SIG-M5 treated with dmso at 0.1 percent for 504 hours (cell line): ENCODE measurements at regions not wholly inside any gene's neighbourhood (a gene's known extent, or its start where the extent isn't known, plus 50 kb on each side); places are given as distances from the start of the nearest gene placed in this dataset.
"Not testable (repeated sequence)": the region's sequence is repeated elsewhere in the genome, so short reads cannot be mapped to it uniquely, and the experiment has no call there.

ENCODE experiments used
- DNase-seq: peaks from one replicate; lab custom pipeline; 2025; ENCODE audit not compliant: unreplicated experiment; lab: John Stamatoyannopoulos, UW

DNA sequence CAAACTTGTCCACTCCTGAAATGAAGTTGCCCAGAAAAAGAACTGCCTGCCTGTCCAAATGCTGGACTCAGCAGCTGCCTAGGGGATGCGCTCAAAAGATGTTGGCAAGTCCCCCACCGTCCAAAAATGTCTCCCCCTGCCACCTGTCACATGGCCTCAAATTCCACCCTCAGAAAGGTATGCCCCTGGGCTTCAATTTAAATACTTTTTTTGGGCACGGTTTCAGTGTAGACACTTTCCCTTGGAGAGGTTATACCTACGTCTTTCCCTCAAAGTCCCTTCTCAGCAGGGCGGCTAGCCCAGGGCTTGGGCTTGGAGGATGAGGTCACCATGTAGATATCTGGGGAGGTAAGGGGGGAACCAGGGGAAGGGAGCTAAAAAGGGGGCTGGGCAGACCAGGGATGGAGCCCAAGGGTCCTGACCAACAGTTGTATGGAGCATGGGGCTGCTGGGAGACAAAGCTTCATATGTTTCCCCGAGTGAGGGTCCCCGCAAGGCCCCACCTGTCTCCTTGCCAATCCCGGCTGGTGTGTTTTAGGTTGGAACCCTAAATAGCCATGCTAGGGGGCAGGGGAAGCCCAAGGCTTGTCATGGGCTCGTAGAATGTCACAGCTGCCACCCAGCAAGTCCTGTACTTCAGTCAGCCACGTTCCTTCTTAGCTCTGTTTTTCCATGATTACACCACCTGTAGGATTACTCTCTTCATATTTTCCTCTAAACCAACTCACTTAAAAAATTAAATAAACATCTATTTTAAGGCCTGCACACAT lies 131.2 kb upstream of the TBX3 start:
- DNase-seq, result no peak

DNA sequence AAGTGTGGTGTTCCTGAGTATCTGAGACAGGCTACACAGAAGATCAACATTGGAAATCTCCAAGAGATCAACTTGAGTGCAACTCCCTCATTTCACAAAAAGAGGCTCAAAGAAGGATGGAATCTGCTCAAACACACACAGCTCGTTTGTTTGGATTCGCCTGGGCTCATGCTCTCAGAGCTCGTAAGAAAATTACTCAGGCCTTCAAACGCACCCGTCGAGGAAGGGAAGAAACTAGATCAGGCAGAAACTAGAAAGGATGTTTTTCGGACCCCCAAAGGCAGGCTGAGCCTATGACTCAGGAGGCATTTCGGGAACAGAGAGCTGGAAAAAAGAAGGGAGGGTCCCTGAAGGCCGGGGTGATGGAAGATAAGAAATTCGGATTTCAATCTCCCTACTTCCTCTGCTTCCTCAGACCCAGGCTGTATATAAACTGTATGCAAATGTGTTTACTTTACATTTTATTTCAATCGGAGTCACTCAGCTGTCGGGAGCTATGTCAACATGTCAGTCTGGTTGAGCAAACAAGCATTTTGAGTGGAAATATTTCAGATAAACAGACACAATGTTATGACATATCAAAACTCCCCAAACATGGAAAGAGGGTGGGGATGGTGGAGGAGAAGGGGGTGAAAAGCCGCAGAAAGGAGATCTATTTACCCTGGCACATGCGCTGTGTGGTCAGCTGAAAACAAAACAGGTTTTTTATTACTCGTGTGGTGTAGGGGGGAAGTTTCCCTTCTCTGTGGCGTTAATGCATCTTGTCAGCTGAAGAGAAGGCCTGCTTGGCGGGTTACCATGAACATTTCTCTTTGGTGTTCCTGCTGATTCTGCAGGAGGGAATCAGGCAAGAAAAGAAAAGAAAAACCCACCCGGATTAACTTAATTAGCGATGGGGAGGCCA lies 129.1 kb upstream of the TBX3 start:
- peak; percentile 10 for DNase-seq

DNA sequence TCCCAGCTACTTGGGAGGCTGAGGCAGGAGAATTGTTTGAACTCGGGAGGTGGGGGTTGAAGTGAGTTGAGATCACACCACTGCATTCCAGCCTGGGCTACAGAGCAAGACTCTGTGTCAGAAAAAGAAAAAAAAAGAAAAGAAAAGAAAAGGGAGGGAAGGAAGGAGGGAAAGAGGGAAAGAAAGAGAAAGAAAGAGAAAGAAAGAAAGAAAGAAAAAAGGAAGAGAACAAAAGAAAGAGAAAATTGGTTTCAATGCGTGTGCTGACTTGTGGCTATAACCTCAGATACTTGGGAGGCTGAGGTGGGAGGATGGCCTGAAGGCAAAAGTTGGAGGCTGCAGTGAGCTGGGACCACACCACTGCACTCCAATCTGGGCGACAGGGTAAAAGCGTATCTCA lies 128.4 kb upstream of the TBX3 start:
- DNase-seq, result no peak

GRCh38 chr12:114809097-114809496 lies 125.1 kb upstream of the TBX3 start:
- DNase-seq, result no peak

DNA sequence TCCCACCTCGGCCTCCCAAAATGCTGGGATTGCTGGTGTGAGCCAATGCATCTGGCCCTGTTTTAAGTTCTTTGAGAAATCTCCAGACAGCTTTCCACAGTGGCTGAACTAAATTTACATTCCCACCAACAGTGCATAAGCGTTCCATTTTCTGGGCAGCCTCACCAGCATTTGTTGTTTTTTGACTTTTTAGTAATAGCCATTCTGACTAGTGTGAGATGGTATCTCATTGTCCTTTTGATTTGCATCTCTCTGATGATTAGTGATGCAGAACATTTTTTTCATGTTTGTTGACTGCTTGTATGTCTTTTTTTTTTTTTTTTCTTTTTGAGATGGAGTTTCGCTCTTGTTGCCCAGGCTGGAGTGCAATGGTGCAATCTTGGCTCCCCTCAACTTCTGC lies 117.4 kb upstream of the TBX3 start:
- DNase-seq, result not testable (repeated sequence)

DNA sequence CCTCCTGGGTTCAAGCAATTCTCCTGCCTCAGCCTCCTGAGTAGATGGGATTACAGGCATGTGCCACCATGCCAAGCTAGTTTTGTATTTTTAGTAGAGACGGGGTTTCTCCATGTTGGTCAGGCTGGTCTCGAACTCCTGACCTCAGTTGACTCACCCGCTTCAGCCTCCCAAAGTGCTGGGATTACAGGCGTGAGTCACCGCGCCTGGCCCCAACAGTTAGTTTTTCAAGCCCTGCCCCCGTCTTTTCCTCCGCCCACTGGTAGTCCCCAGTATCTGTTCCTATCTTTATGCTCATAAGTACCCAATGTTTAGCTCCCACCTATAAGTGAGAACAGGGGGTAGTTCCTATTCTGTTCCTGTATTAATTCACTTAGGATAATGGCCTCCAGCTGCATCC lies 116.6 kb upstream of the TBX3 start:
- peak; percentile 17 for DNase-seq

GRCh38 chr12:114799574-114800487 lies 115.9 kb upstream of the TBX3 start:
- no peak for DNase-seq

DNA sequence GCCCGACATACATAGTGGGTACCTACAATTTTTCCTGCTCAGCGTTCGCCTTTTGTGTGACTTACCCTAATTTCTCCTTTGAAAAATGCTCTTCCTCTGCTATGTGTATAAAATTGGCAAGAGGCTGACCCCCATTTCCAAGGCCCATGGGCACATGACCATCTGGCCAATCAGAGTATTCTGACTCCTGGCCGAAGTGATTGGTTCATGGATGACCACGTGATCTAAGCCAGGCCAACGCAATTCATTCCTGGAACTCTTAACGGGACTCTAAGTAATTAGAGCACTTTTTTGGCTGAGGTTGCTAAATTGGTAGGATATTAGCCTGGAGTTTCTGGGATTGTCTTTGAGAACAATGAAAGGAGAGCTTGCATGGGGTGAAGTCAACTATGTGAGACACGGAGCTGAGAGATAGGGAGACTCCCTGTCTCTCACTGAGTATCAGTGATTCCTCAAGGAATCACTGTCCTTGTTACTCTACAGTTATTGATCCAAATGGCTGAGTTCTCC lies 110.1 kb upstream of the TBX3 start:
- DNase-seq, result no peak

GRCh38 chr12:114790276-114790675 lies 106.3 kb upstream of the TBX3 start:
- DNase-seq, result no peak

GRCh38 chr12:114789821-114790220 lies 105.8 kb upstream of the TBX3 start:
- no peak for DNase-seq

DNA sequence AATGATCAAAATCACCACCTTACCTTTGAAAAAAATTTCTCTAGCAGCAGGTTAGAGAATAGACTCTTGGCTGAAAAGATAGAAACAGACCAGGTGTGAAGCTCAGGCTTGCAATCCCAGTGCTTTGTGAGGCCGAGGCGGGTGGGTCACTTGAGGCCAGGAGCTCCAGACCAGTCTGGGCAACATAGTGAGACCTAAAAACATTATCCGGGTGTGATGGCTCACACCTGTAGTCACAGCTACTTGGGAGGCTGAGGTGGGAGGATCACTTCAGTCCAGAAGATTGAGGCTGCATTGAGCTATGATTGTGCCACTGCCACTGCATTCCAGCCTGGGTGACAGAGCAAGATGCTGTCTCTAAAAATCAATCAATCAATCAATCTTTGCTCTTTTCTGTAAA lies 105.3 kb upstream of the TBX3 start:
- DNase-seq, result no peak

DNA sequence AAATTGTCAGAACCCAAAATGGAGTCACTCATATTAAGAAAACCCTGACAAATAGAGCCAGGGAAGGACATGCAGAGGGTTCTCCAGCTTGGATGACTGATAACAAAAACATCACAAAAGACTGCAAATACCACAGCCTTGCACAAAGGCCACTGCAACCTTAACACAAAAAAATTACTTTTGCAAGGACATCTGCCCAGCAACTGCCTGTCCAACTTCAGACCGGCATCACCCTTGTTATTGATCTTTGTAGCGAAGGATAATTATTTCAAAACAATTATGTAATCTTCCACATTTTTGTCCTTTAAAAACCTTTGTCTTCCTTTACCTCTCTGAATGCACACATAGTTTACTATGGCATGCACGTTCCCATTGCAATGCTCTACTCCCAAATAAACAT lies 100.6 kb upstream of the TBX3 start:
- no peak for DNase-seq

GRCh38 chr12:114783089-114783618 lies 99.2 kb upstream of the TBX3 start:
- no peak for DNase-seq

DNA sequence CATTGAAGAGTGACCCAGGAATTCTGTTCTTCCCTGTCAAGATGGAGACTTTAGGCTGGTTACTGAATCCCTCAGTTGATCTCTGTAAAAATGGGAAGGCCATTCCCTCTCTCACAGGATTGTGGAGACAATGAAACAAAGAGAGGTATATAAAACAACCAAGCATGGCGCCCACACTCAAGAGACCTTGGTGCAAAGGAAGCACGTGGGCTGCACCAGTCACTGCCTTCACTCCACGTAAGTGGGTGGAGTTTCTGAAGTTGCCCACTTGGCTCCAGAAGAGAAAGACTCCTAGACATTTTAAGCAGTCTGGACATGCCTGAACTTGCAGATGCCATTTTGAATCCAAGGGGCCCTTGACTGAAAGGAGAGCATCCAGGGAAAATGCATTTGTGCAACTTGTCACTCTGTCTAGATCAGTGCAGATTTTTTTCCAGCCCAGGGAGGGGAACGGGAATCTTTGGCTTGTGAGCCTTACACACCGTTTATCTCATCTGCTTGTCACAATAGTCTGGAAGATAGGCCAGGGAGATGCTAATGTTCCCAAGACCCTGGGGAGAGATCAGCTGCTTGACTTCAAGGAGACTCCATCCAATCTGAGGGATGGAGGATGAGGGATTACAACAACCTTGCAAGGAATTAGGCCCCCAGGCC lies 96.9 kb upstream of the TBX3 start:
- no peak for DNase-seq

DNA sequence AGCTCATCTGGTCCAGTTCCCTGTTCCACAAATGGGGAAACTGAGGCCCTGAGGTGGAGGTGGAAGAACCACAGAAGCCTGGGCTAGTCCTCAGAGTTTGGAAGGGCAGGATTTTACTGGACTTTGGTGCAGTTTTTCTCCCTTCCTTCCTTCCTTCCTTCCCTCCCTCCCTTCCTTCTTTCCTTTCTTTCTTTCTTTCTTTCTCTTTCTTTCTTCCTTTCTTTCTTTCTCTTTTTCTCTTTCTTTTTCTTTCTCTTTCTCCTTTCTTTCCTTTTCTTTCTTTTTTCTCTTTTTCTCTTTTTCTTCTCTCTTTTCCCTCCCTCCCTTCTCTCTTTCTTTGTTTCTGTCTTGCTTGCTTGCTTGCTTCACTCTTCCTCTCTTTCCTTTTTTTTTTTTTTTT lies 95.7 kb upstream of the TBX3 start:
- no peak for DNase-seq

DNA sequence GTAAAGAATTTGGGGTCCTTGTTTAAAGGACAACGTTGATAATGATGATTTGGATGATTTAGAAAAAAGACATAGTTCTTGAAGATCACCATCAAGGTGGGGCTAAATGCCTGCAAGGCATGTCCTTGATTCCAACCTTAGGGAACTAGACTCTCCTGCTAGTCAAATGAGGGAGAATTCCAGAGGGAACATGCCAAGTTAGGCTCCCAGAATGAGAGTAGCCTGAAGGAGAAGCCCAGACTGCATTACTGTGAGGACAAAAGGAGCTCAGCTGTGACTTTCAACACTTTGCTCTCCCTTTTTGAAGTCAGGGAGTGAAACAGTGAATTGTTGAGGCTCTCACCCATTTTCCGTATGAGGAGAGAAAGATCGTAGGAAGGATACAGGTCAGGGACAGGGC lies 95.2 kb upstream of the TBX3 start:
- DNase-seq, result no peak

DNA sequence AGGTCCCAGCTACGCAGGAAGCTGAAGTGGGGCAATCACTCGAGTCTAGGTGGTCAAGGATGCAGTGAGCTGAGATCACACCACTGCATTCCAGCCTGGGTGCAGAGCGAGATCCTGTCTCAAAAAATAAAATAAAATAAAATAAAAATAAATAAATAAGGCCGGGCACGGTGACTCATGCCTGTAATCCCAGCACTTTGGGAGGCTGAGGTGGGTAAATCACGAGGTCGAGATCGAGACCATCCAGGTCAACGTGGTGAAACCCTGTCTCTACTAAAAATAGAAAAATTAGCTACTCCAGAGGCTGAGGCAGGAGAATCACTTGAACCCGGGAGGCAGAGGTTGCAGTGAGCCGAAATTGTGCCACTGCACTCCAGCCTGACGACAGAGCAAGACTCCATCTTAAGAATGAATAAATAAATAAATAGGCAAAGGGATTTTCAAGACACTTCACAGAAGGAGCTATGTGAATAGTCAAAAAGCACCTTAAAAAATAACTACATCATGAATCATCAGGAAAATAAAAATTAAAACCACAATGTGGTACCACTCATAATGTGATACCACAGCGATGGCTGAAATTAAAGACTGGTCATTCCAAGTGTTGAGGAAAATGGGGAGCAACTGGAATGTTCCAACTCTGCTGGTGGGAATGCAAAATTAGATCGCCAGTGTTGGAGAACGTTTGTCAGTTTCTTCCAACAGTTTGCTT lies 92.9 kb upstream of the TBX3 start:
- DNase-seq, result no peak

DNA sequence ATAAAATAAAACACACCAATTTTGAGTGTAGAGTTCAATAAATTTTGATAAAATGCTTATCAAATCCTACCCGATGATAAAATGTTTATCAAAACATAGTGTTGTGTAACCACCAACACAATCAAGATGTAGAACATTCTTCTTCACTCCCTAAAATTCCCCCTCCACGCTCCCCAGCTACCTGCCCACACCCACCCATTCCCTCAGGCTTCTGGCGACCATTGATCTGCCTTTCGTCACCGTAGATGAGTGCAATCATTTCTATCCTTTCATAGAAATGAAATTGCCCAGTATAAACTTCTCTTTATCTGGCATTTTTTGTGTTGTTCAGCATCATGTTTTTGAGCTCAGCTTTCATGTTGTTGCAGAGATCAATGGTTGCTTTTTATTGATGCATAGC lies 90.7 kb upstream of the TBX3 start:
- DNase-seq, result no peak

GRCh38 chr12:114774197-114774596 lies 90.2 kb upstream of the TBX3 start:
- DNase-seq, result no peak

GRCh38 chr12:114770323-114770722 lies 86.3 kb upstream of the TBX3 start:
- no peak for DNase-seq
